Neural progenitor cell (in vitro differentiated cells): ENCODE measurements at regions not wholly inside any gene's neighbourhood (a gene's known extent, or its start where the extent isn't known, plus 50 kb on each side); places are given as distances from the start of the nearest gene placed in this dataset.

ENCODE experiments used
- DNase-seq: peaks from one replicate; pipeline ENCODE4 v3.0.0-alpha.2; 2016; ENCODE audit warnings: low spot score
- H2AFZ ChIP-seq: fragments of 200-600 bp; sonication (generic); replicated peaks from 2 replicates; pipeline ENCODE4 v1.6.1; 2016; ENCODE audit warnings: antibody characterized with exemption
- H3F3A ChIP-seq: fragments of 200-600 bp; sonication (generic); 2 replicates; pipeline ENCODE4 v1.6.1; 2016; ENCODE audit warnings: antibody characterized with exemption, low read depth
- H3K27ac ChIP-seq: fragments of 200-600 bp; sonication (generic); 2 replicates; pipeline ENCODE4 v1.5.1; 2016; ENCODE audit warnings: mild to moderate bottlenecking
- H3K27me3 ChIP-seq: fragments of 200-600 bp; sonication (generic); 2 replicates; pipeline ENCODE4 v1.6.1; 2016; ENCODE audit warnings: mild to moderate bottlenecking, moderate library complexity
- H3K36me3 ChIP-seq: fragments of 200-600 bp; sonication (generic); 2 replicates; pipeline ENCODE4 v1.5.1; 2016
- H3K4me1 ChIP-seq: fragments of 200-600 bp; sonication (generic); 2 replicates; pipeline ENCODE4 v1.6.1; 2016; ENCODE audit warnings: mixed run types
- H3K4me2 ChIP-seq: fragments of 200-600 bp; sonication (generic); 2 replicates; pipeline ENCODE4 v1.6.1; 2016
- H3K4me3 ChIP-seq: fragments of 200-600 bp; sonication (generic); 2 replicates; pipeline ENCODE4 v1.5.1; 2016
- H3K79me2 ChIP-seq: fragments of 200-600 bp; sonication (generic); 2 replicates; pipeline ENCODE4 v1.6.1; 2016; ENCODE audit warnings: low read depth
- H3K9ac ChIP-seq: fragments of 200-600 bp; sonication (generic); 2 replicates; pipeline ENCODE4 v1.6.1; 2016
- H3K9me3 ChIP-seq: fragments of 200-600 bp; sonication (generic); 2 replicates; pipeline ENCODE4 v1.5.1; 2016; ENCODE audit warnings: low read depth
- H4K20me1 ChIP-seq: fragments of 200-600 bp; sonication (generic); 2 replicates; pipeline ENCODE4 v1.6.1; 2016; ENCODE audit warnings: low read depth
- H3K27ac Mint-ChIP-seq: 3 replicates; pipeline ENCODE4 v1.8.0; 2021; ENCODE audit warnings: mixed read lengths
- H3K27me3 Mint-ChIP-seq: 2 replicates; pipeline ENCODE4 v1.8.0; 2022; ENCODE audit warnings: low read depth, mild to moderate bottlenecking, inconsistent platforms, moderate library complexity, mixed read lengths; ENCODE audit not compliant: insufficient read depth
- H3K36me3 Mint-ChIP-seq: 3 replicates; pipeline ENCODE4 v1.8.0; 2021; ENCODE audit warnings: mixed read lengths
- H3K4me1 Mint-ChIP-seq: 3 replicates; pipeline ENCODE4 v1.8.0; 2021; ENCODE audit warnings: mixed read lengths
- H3K4me3 Mint-ChIP-seq: 3 replicates; pipeline ENCODE4 v1.8.0; 2021; ENCODE audit warnings: mild to moderate bottlenecking, moderate library complexity, mixed read lengths
- H3K9me3 Mint-ChIP-seq: 3 replicates; pipeline ENCODE4 v1.8.0; 2020; ENCODE audit warnings: mixed read lengths
- CTCF ChIP-seq: fragments of 200-600 bp; sonication (generic); IDR thresholded peaks from 2 replicates; pipeline ENCODE4 v1.5.1; 2017; ENCODE audit warnings: antibody characterized with exemption, mild to moderate bottlenecking
- EZH2 ChIP-seq: fragments of 200-600 bp; sonication (generic); IDR thresholded peaks from 2 replicates; pipeline ENCODE4 v1.6.1; 2017; ENCODE audit warnings: antibody characterized with exemption, mild to moderate bottlenecking, moderate library complexity
- EZH2phosphoT487 ChIP-seq: fragments of 200-600 bp; sonication (generic); IDR thresholded peaks from 2 replicates; pipeline ENCODE4 v1.6.1; 2017; ENCODE audit warnings: antibody characterized with exemption

GRCh38 chr3:177334803-177335202 lies 137.5 kb upstream of the TBL1XR1 start:
- no peaks in the 10 kb centered on the region for H3K36me3 Mint-ChIP-seq
- H3K4me1 Mint-ChIP-seq = peaks cover 13% of the 10 kb centered on the region
- H3K9me3 ChIP-seq = no peaks in the 10 kb centered on the region
- TF ChIP-seq CTCF = no peak
- TF ChIP-seq EZH2 = no peak
- H3K4me3 Mint-ChIP-seq = no peak overlapping the region
- H3K27me3 ChIP-seq = no peaks in the 10 kb centered on the region
- H3K36me3 ChIP-seq = no peaks in the 10 kb centered on the region
- no peaks in the 10 kb centered on the region for H3K4me1 ChIP-seq
- no peak overlapping the region for H3K27ac ChIP-seq
- H3F3A ChIP-seq = no peaks in the 10 kb centered on the region
- no peaks in the 10 kb centered on the region for H3K9me3 Mint-ChIP-seq
- DNase-seq = no peak
- H2AFZ ChIP-seq = no peak overlapping the region
- peaks cover 2% of the 10 kb centered on the region for H3K27me3 Mint-ChIP-seq
- no peaks in the 10 kb centered on the region for H4K20me1 ChIP-seq
- no peaks in the 10 kb centered on the region for H3K79me2 ChIP-seq
- no peak overlapping the region for H3K9ac ChIP-seq
- no peak overlapping the region for H3K27ac Mint-ChIP-seq
- no peak overlapping the region for H3K4me2 ChIP-seq
- H3K4me3 ChIP-seq = no peak overlapping the region

DNA sequence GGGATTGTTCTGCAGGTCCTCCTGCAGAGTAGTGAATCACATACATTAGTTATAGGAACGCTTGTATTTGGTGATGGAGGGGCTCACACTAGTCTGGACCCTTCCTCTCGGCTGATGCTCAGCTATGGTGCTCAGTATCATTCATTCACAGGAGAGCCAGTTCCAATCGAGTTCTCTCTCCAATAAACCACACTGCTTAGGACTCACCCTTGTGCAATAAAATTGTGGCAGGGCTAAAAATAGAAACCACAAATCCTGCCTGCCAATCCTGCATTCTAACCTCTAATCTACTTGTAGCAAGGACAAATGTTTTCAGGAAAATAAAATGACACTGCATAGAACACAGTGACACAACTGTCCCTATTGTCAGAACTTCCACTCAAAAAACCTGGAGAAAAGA lies 138.4 kb upstream of the TBL1XR1 start:
- Mint-ChIP-seq H3K27ac (peak overlapping the region; percentile 42), H3K4me3 (no peak overlapping the region), H3K36me3 (no peaks in the 10 kb centered on the region), H3K9me3 (no peaks in the 10 kb centered on the region), H3K4me1 (peaks cover 13% of the 10 kb centered on the region), H3K27me3 (peaks cover 2% of the 10 kb centered on the region)
- DNase-seq = no peak
- Histone ChIP-seq H3F3A (no peaks in the 10 kb centered on the region), H3K4me1 (no peaks in the 10 kb centered on the region), H4K20me1 (no peaks in the 10 kb centered on the region), H3K4me3 (no peak overlapping the region), H3K9ac (no peak overlapping the region), H3K27ac (no peak overlapping the region), H3K4me2 (no peak overlapping the region), H3K79me2 (no peaks in the 10 kb centered on the region), H2AFZ (no peak overlapping the region), H3K9me3 (no peaks in the 10 kb centered on the region), H3K36me3 (no peaks in the 10 kb centered on the region), H3K27me3 (no peaks in the 10 kb centered on the region)
- TF ChIP-seq EZH2phosphoT487 (no peak), CTCF (no peak), EZH2 (no peak)

GRCh38 chr3:177336873-177337450 lies 139.7 kb upstream of the TBL1XR1 start:
- Mint-ChIP-seq H3K4me3 (no peak overlapping the region), H3K36me3 (no peaks in the 10 kb centered on the region), H3K27ac (peak overlapping the region; percentile 68), H3K9me3 (no peaks in the 10 kb centered on the region), H3K4me1 (peaks cover 16% of the 10 kb centered on the region), H3K27me3 (no peaks in the 10 kb centered on the region)
- Histone ChIP-seq H3K4me2 (no peak overlapping the region), H3K27me3 (no peaks in the 10 kb centered on the region), H4K20me1 (no peaks in the 10 kb centered on the region), H3K4me1 (no peaks in the 10 kb centered on the region), H3K27ac (no peak overlapping the region), H3K9ac (no peak overlapping the region), H3K9me3 (no peaks in the 10 kb centered on the region), H3F3A (no peaks in the 10 kb centered on the region), H3K36me3 (no peaks in the 10 kb centered on the region), H2AFZ (peak overlapping the region; percentile 18), H3K79me2 (no peaks in the 10 kb centered on the region), H3K4me3 (no peak overlapping the region)
- no peak for TF ChIP-seq CTCF
- TF ChIP-seq EZH2phosphoT487 = no peak
- no peak for TF ChIP-seq EZH2
- DNase-seq = no peak
